ENCODE measurements at regions not wholly inside any gene's neighbourhood (a gene's known extent, or its start where the extent isn't known, plus 50 kb on each side); places are given as distances from the start of the nearest gene placed in this dataset.

- TF ChIP-seq CTCF (IDR thresholded peaks at IDR 0.05) (no peak), POLR2AphosphoS5 (IDR thresholded peaks at IDR 0.05) (no peak), POLR2A (IDR thresholded peaks at IDR 0.05; ENCODE audit: low read depth) (no peak), EP300 (IDR thresholded peaks at IDR 0.05) (no peak)
Measured at GRCh38 chr6:21764989-21765388, 171.4 kb downstream of the SOX4 start.

Data from esophagus muscularis mucosa (tissue), 4 donors.